ENCODE measurements at regions not wholly inside any gene's neighbourhood (a gene's known extent, or its start where the extent isn't known, plus 50 kb on each side); places are given as distances from the start of the nearest gene placed in this dataset.

DNA sequence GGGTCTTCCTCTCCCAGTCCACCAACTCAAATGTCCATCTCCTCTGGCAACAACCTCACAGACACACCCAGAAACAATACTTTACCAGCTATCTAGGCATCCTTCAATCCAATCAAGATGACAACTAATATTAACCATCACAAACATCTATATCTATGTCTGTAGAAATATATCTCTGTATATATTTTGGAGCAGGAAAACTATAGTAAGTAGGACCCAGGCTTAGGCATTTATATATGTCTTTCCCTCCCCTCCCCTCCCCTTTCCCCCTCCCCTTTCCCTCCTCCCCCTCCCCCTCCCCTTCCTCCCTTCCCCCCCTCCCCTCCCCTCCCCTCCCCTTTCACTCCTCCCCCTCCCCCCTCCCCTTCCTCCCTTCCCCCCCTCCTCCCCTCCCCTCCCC lies 210.5 kb downstream of the RNF144A start:
- Histone ChIP-seq H3K9me3 (replicated peaks in 1 of 2; ENCODE audit: control insufficient read depth in 1 of 2, insufficient read depth in 1 of 2, low read length in 2 of 2) (no peaks in the 10 kb centered on the region), H3K4me2 (replicated peaks; ENCODE audit: extremely low read depth, low read length, poor library complexity, severe bottlenecking) (no peak overlapping the region), H2AFZ (ENCODE audit: insufficient read depth, low read depth, low read length, poor library complexity, severe bottlenecking) (no peak overlapping the region), H3K4me1 (ENCODE audit: control insufficient read depth in 1 of 2, insufficient read depth in 2 of 2, low read length in 2 of 2) (no peaks in the 10 kb centered on the region), H3K79me2 (ENCODE audit: insufficient read depth, low read length) (no peaks in the 10 kb centered on the region), H3K27me3 (ENCODE audit: control insufficient read depth in 2 of 2, insufficient read depth in 2 of 2, low read length in 2 of 2) (no peaks in the 10 kb centered on the region), H3K4me3 (replicated peaks in 1 of 3; ENCODE audit: low read depth in 2 of 3, low read length in 3 of 3) (no peak overlapping the region), H3K9ac (ENCODE audit: insufficient read depth, low read length, poor library complexity, severe bottlenecking) (no peak overlapping the region), H3K27ac (ENCODE audit: low read depth in 1 of 2, low read length in 2 of 2) (no peak overlapping the region), H3K36me3 (replicated peaks in 1 of 2; ENCODE audit: control insufficient read depth in 1 of 2, insufficient read depth in 2 of 2, low read length in 2 of 2) (no peaks in the 10 kb centered on the region), H4K20me1 (ENCODE audit: insufficient read depth, low read length) (no peaks in the 10 kb centered on the region)
- no peaks in the 10 kb centered on the region for H3K36me3 Mint-ChIP-seq
- no peak overlapping the region for H3K27ac Mint-ChIP-seq
- H3K4me3 Mint-ChIP-seq, result no peak overlapping the region
- H3K4me1 Mint-ChIP-seq, result no peaks in the 10 kb centered on the region
- peaks cover 0 to 2% (median 0%) of the 10 kb centered on the region in 3 donors for H3K27me3 Mint-ChIP-seq (ENCODE audit: low read depth in 3 of 3)
- no peak for DNase-seq
- H3K9me3 Mint-ChIP-seq, result peaks cover 0 to 3% (median 0%) of the 10 kb centered on the region in 7 donors
- TF ChIP-seq, protein P1, sequence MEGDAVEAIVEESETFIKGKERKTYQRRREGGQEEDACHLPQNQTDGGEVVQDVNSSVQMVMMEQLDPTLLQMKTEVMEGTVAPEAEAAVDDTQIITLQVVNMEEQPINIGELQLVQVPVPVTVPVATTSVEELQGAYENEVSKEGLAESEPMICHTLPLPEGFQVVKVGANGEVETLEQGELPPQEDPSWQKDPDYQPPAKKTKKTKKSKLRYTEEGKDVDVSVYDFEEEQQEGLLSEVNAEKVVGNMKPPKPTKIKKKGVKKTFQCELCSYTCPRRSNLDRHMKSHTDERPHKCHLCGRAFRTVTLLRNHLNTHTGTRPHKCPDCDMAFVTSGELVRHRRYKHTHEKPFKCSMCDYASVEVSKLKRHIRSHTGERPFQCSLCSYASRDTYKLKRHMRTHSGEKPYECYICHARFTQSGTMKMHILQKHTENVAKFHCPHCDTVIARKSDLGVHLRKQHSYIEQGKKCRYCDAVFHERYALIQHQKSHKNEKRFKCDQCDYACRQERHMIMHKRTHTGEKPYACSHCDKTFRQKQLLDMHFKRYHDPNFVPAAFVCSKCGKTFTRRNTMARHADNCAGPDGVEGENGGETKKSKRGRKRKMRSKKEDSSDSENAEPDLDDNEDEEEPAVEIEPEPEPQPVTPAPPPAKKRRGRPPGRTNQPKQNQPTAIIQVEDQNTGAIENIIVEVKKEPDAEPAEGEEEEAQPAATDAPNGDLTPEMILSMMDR (IDR thresholded peaks at IDR 0.05), result no peak
- intact Hi-C loops (cut with micrococcal nuclease), result no loop called here

DNA sequence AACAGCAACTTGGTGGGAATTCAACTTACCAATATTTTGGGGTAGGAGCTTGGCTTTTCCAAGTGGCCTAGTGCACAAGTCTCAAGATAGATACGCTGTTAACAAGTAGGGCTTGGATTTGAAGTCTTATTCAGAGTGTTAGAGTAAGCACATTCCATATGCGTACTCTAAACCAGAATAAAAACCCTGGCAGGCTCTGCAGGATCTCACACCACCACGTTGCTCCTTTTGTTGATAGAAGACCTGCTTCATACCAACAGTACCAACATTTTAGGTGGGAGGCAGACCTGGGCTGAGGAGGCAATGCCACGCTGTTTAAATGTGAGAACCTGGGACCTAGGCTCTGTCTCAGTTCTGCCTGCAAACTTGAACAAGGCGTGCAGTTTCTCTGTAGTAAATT lies 214.0 kb downstream of the RNF144A start:
- Histone ChIP-seq H3K36me3 (replicated peaks in 1 of 2; ENCODE audit: control insufficient read depth in 1 of 2, insufficient read depth in 2 of 2, low read length in 2 of 2) (no peaks in the 10 kb centered on the region), H3K4me1 (ENCODE audit: control insufficient read depth in 1 of 2, insufficient read depth in 2 of 2, low read length in 2 of 2) (no peaks in the 10 kb centered on the region), H3K4me3 (replicated peaks in 1 of 3; ENCODE audit: low read depth in 2 of 3, low read length in 3 of 3) (no peak overlapping the region), H3K9ac (ENCODE audit: insufficient read depth, low read length, poor library complexity, severe bottlenecking) (no peak overlapping the region), H3K9me3 (replicated peaks in 1 of 2; ENCODE audit: control insufficient read depth in 1 of 2, insufficient read depth in 1 of 2, low read length in 2 of 2) (no peaks in the 10 kb centered on the region), H3K27ac (ENCODE audit: low read depth in 1 of 2, low read length in 2 of 2) (no peak overlapping the region), H3K79me2 (ENCODE audit: insufficient read depth, low read length) (no peaks in the 10 kb centered on the region), H2AFZ (ENCODE audit: insufficient read depth, low read depth, low read length, poor library complexity, severe bottlenecking) (no peak overlapping the region), H4K20me1 (ENCODE audit: insufficient read depth, low read length) (no peaks in the 10 kb centered on the region), H3K4me2 (replicated peaks; ENCODE audit: extremely low read depth, low read length, poor library complexity, severe bottlenecking) (no peak overlapping the region), H3K27me3 (ENCODE audit: control insufficient read depth in 2 of 2, insufficient read depth in 2 of 2, low read length in 2 of 2) (no peaks in the 10 kb centered on the region)
- TF ChIP-seq, protein P1 (IDR thresholded peaks at IDR 0.05), result no peak
- H3K36me3 Mint-ChIP-seq, result no peaks in the 10 kb centered on the region
- intact Hi-C loops (cut with micrococcal nuclease), result no loop called here
- H3K27me3 Mint-ChIP-seq (ENCODE audit: low read depth in 3 of 3), result peaks cover 0 to 2% (median 0%) of the 10 kb centered on the region in 3 donors
- H3K27ac Mint-ChIP-seq, result no peak overlapping the region
- no peak overlapping the region for H3K4me3 Mint-ChIP-seq
- no peaks in the 10 kb centered on the region for H3K4me1 Mint-ChIP-seq
- peaks cover 0 to 3% (median 0%) of the 10 kb centered on the region in 7 donors for H3K9me3 Mint-ChIP-seq
- 84% methylated on average over 2 of the region's 5 CpGs for WGBS (ENCODE audit: insufficient coverage)
- DNase-seq, result no peak

Data from CD14-positive monocyte (primary cell).